HG02759 (cell line): ENCODE measurements at regions not wholly inside any gene's neighbourhood (a gene's known extent, or its start where the extent isn't known, plus 50 kb on each side); places are given as distances from the start of the nearest gene placed in this dataset.
"Not testable (repeated sequence)": the region's sequence is repeated elsewhere in the genome, so short reads cannot be mapped to it uniquely, and the experiment has no call there.

Experiments used
- ATAC-seq: cut with Tn5 transposase; IDR thresholded peaks from one replicate; pipeline ENCODE4 v1.9.1; 2021; ENCODE audit warnings: mild to moderate bottlenecking, moderate library complexity; ENCODE audit not compliant: unreplicated experiment

GRCh38 chr7:131157530-131158243 is 170.0 kb upstream of the MKLN1 start:
- no peak for ATAC-seq

DNA sequence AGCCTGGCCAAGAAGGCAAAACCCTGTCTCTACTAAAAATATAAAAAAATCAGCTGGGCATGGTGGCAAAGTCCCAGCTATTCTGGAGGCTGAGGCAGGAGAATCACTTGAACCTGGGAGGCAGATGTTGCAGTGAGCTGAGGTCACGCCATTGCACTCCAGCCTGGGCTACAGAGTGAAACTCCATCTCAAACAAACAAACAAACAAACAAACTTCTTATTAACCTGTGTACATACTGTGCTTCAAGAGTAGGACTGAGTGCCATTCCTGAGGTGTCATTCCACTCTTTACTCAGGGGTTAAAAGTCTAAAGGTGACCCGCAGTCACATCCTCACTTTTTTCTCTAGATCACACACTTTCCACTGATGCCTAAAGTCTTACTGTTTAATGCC is 169.4 kb upstream of the MKLN1 start:
- not testable (repeated sequence) for ATAC-seq

- ATAC-seq: no peak
Observed at GRCh38 chr7:131159961-131160361, 167.7 kb upstream of the MKLN1 start.

DNA sequence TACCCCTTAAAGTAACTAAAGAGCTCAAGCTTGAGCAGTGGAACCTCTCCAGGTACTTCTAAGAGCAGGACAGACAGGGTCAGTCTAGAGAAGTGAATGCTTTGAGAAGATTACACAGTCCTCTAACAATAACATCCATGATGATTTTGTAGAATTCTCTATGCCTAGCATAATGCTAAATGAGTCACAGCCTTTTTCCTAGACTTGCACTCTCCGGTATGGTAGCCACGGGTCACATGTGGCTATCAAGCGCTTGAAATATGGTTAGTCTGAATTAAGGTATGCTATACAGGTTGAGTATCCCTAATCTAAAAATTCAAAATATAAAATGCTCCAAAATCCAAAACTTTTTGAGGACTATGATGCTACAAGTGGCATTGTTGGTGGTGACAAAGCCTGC is 166.6 kb upstream of the MKLN1 start:
- no peak for ATAC-seq

- no peak for ATAC-seq
Observed at GRCh38 chr7:131164025-131164925, 163.4 kb upstream of the MKLN1 start.

- ATAC-seq: no peak
Observed at GRCh38 chr7:131166066-131166465, 161.6 kb upstream of the MKLN1 start.

DNA sequence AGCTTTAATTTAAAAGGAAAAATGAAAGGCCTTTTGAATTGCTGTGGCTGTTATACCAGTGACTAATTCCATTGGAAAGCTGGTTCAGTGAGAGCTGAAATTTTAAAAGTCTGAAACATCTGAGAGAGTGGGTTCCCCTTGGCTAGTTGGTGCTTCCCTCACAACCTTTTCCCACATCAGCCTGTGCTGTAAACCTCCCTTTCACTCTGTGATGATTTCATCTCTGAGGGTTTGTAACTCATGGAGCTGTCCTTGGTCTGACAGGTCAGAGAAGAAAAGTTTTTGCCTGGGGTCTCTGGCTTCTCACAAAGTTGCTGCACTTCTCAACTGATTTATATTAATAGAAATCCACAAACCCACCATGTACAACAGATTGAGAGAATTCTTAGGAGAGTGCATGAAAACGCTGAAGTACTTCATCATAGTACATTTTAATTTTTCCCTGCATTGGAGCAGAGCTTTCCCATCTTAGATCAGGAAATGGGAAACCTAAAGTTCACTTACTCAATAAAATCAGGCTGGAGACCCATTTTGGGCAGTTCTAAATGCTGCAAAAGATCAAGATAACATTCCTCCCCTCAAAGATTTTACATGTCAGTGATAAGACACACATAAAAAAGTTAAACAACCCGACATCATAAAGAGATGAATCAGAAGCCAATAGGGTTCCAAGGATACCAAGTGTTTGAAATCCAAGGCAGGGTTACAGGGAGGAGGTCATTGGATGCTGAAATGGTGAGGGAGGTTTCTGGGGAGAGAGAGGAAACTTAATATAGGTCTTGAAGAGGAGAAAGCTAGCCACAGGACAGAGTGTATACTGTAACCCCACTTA is 157.0 kb upstream of the MKLN1 start:
- ATAC-seq: no peak

- no peak for ATAC-seq
Observed at GRCh38 chr7:131173145-131173890, 154.4 kb upstream of the MKLN1 start.

- no peak for ATAC-seq
Observed at GRCh38 chr7:131174391-131174790, 153.3 kb upstream of the MKLN1 start.

GRCh38 chr7:131174855-131175254 is 152.8 kb upstream of the MKLN1 start:
- no peak for ATAC-seq

- ATAC-seq: no peak
Observed at GRCh38 chr7:131182446-131183058, 145.1 kb upstream of the MKLN1 start.

- no peak for ATAC-seq
Observed at GRCh38 chr7:131183072-131183471, 144.6 kb upstream of the MKLN1 start.

GRCh38 chr7:131183611-131184119 is 144.0 kb upstream of the MKLN1 start:
- ATAC-seq: no peak

- no peak for ATAC-seq
Observed at GRCh38 chr7:131186816-131187215, 140.9 kb upstream of the MKLN1 start.

GRCh38 chr7:131188367-131189339 is 139.0 kb upstream of the MKLN1 start:
- peak; percentile 84 for ATAC-seq

- no peak for ATAC-seq
Observed at GRCh38 chr7:131189488-131189887, 138.2 kb upstream of the MKLN1 start.

DNA sequence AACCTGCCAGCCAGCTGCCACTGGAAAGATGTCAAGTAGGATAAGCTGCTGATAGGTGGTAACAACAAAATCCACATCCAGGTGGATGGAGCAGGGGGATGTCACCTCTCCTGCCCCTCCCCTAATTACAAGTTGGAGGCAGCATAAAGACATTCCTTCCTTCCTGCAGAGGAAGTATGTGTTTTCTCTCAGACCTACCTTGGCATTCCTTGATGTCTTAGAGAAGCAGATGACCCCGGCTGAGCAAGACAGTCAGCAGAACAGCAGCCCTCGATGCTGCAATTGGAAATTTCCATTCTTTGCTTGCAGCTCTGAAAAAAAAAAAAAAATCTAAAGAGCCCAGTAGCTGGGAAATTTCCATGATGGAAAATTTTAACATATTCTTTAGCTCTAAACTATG is 137.5 kb upstream of the MKLN1 start:
- ATAC-seq: no peak

DNA sequence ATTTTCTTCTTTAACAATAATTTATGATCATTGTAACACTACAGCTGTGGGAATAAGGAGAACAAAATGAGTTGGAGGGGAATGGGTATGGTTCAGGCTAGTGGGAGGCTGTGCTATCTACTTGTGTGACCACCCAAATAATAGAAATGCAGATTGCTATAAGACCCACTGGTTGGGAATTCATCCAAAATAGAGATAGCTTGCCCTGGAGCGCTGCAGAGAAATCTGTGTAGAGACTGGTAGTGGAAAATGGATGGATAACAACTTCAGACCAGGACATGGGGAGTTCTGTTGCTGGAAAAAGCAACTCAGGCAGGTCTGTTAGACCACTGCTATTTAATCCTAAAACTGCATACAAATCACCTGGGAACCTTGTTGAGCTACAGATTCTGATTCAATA is 137.1 kb upstream of the MKLN1 start:
- no peak for ATAC-seq
